Heart left ventricle (tissue), 13 donors: ENCODE measurements at regions not wholly inside any gene's neighbourhood (a gene's known extent, or its start where the extent isn't known, plus 50 kb on each side); places are given as distances from the start of the nearest gene placed in this dataset.

Experiments
- CTCF ChIP-seq, 12 donors: fragments of 200-600 bp; sonication (generic) in 4 of 12; IDR thresholded peaks; one replicate each; pipeline versions ENCODE4 v1.5.0 to v1.8.0; 2018 to 2022; ENCODE audit warnings: antibody characterized with exemption in 12 of 12, mild to moderate bottlenecking in 5 of 12
- POLR2A ChIP-seq, 2 donors: fragments of 450-650 bp; IDR thresholded peaks; one replicate each; pipeline ENCODE4 v1.6.1; 2017; ENCODE audit warnings: antibody characterized with exemption in 2 of 2, mild to moderate bottlenecking in 2 of 2, moderate library complexity in 2 of 2
- donor health status: ischemic (EF 13 %, LVEDD 7.1; RV severe dilation, severe dysfunction).
- donor health status: DM: no; HTN: yes; CAD: no.
- donor health status: DM: no; HTN: no; CAD: no.
- donor health status: ischemic (EF 25% LVEDD 6.9; RV normal size, moderate dysfunction).
- donor health status: ischemic (EF 25% LVEDD 5.7; RV mildly dilated, moderate dysfunction).
- donor health status: ischemic (EF 35%, LVEDD 5.7; RV mildly dilated, moderate dysfunction).
- donor health status: nonischemic (EF 11% LVEDD 7.7; RV severe dilation, severe dysfunction).
- donor health status: DM: yes; HTN: yes; CAD: no.
- donor health status: PGD.
- donor health status: ischemic (EF 29% LVEDD 5.4; RV normal size, mild dysfunction).
- donor health status: nonischemic (EF 23%, LVEDD 6.1; RV moderate dilation, normal function).

- no peak for TF ChIP-seq CTCF (IDR thresholded peaks at IDR 0.05)
- no peak for TF ChIP-seq POLR2A (IDR thresholded peaks at IDR 0.05)
Observed at GRCh38 chr5:81914696-81915095, 57.1 kb upstream of the ATG10 start.
